ENCODE measurements at regions not wholly inside any gene's neighbourhood (a gene's known extent, or its start where the extent isn't known, plus 50 kb on each side); places are given as distances from the start of the nearest gene placed in this dataset.
"Not testable (repeated sequence)": the region's sequence is repeated elsewhere in the genome, so short reads cannot be mapped to it uniquely, and the experiment has no call there.

- peak; percentile 6 for DNase-seq
Observed at GRCh38 chr14:95597784-95598211, 62.9 kb downstream of the GLRX5 start.

- DNase-seq = no peak
Observed at GRCh38 chr14:95601650-95602049, 66.8 kb downstream of the GLRX5 start.

GRCh38 chr14:95603415-95603814, 68.6 kb downstream of the GLRX5 start:
- DNase-seq = no peak

- DNase-seq = no peak
Observed at GRCh38 chr14:95606266-95606665, 71.4 kb downstream of the GLRX5 start.

- no peak for DNase-seq
Observed at GRCh38 chr14:95608637-95609235, 73.9 kb downstream of the GLRX5 start.

- DNase-seq = peak; percentile 36
Observed at GRCh38 chr14:95609398-95609990, 74.6 kb downstream of the GLRX5 start.

GRCh38 chr14:95611293-95611880, 74.8 kb upstream of the TCL1B start:
- DNase-seq = no peak

- no peak for DNase-seq
Observed at GRCh38 chr14:95614349-95614748, 71.9 kb upstream of the TCL1B start.

GRCh38 chr14:95616745-95617144, 69.5 kb upstream of the TCL1B start:
- DNase-seq = no peak

- no peak for DNase-seq
Observed at GRCh38 chr14:95619785-95620417, 66.3 kb upstream of the TCL1B start.

GRCh38 chr14:95620659-95621059, 65.6 kb upstream of the TCL1B start:
- no peak for DNase-seq

- no peak for DNase-seq
Observed at GRCh38 chr14:95623195-95623594, 63.0 kb upstream of the TCL1B start.

- DNase-seq = not testable (repeated sequence)
Observed at GRCh38 chr14:95625710-95626109, 60.5 kb upstream of the TCL1B start.

- DNase-seq = no peak
Observed at GRCh38 chr14:95635051-95635450, 51.2 kb upstream of the TCL1B start.

All from fibroblast of skin of scalp (primary cell).